ENCODE measurements at regions not wholly inside any gene's neighbourhood (a gene's known extent, or its start where the extent isn't known, plus 50 kb on each side); places are given as distances from the start of the nearest gene placed in this dataset.
"Not testable (repeated sequence)": the region's sequence is repeated elsewhere in the genome, so short reads cannot be mapped to it uniquely, and the experiment has no call there.

DNA sequence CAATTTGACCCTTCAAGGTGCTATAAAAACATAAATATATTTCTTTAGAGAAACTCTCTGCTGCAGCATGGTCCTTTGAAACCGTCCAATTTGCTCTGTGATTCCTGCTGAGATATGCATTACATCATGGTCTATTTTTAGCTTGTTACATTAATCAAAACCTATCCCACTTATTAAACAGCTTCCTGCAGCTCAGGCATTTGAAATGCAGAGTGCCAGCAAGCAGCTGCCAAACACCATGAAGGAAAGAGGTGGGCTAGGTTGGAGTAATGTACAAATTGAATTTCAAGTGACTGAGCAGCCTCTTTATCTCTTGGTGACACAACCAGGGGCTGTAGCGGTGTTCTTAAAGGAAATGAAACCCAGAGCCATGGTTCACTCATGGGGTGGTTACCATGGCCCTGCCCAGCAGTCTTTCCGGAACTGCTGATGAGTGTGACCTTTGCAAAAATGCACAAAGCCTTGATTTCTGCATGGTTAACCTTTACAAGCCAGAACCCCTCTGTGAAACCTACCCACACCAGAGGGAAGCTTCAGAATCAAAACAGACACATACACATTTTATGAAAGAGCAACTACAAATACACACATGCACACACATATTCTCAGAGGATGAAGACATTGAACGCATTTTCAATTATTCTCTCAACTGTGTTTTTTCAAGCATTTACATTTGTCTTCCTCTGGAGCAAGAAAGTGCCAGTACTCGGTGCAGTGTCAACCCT lies 155.8 kb upstream of the ZNF608 start:
- DNase-seq = no peak

GRCh38 chr5:124905256-124906130 lies 159.1 kb upstream of the ZNF608 start:
- no peak for DNase-seq

DNA sequence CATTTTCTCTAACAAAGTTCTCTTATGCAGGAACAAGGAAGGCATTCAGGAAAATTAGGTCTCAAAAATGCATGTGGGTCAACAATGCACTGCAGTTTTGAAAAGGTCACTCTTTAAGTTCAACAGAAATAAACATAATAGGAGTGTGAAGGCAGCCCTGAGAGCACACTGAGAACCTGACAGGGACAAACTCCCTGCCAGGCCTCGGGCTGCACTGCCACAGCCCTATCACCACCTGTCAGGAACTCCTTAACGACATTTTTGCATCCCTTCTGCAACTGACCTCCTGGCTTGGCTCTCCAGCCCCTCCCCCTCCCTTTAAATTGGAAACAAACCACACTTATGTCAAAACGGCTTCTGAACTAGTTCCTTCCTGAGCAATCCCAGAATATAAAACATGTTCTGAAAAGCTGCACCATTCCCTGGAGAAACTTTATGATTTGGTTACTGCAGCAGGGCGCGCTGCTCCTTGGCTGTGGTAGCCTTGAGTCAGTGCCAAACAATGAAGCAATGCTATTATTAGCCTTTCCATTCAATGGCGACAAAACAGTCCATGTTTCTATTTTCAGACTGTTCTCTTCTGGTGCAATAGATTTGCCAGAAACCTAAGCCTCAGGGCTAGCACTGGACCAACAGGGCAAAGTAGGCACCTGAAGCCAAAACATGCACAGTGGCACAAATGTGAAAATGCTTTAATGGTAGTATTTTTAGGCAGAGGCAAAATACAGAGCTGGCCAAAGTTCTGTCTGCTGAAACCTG lies 160.1 kb upstream of the ZNF608 start:
- DNase-seq = no peak

- DNase-seq = no peak
Measured at GRCh38 chr5:124907098-124907644, 160.7 kb upstream of the ZNF608 start.

GRCh38 chr5:124908581-124909451 lies 162.4 kb upstream of the ZNF608 start:
- no peak for DNase-seq

- DNase-seq = no peak
Measured at GRCh38 chr5:124909734-124910133, 163.3 kb upstream of the ZNF608 start.

GRCh38 chr5:124910354-124911016 lies 164.0 kb upstream of the ZNF608 start:
- DNase-seq = no peak

DNA sequence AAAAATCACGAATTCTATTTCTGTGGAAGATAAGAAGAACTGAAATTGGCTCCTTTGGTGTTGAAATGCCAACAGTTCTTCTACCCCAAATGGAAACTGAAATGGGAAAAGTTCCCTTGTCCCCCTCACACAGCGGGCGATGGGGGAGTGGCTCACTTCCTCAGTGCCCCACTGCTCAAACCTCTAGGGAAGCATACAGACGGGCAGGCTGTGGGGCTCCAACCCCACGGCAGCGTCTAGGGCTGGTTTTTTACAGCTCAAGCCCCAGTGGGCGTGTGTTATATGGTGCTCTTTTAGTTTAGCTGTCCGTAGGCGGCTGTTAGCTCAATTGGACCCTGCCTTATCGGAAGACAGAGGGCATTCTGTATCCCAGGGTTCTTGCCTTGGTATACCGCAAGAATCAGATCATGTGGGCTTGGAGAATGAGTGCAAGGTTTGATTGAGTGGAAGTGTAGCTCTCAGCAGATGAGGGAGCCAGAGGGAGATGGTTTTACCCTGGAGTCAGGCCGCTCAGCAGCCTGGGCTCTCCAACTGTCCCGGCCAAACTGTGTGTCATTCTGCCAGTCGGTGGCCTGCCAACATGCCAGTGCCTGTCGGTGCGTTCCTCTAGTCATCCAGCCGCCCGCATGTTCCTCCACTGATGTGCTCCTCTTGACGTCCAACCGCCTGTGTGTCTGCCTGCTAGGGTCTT lies 166.3 kb upstream of the ZNF608 start:
- DNase-seq = no peak

- DNase-seq = no peak
Measured at GRCh38 chr5:124913329-124913653, 166.9 kb upstream of the ZNF608 start.

GRCh38 chr5:124916313-124916712 lies 169.9 kb upstream of the ZNF608 start:
- not testable (repeated sequence) for DNase-seq

GRCh38 chr5:124918618-124919017 lies 172.2 kb upstream of the ZNF608 start:
- no peak for DNase-seq

- DNase-seq = no peak
Measured at GRCh38 chr5:124919076-124919475, 172.6 kb upstream of the ZNF608 start.

- no peak for DNase-seq
Measured at GRCh38 chr5:124919747-124920525, 173.5 kb upstream of the ZNF608 start.

DNA sequence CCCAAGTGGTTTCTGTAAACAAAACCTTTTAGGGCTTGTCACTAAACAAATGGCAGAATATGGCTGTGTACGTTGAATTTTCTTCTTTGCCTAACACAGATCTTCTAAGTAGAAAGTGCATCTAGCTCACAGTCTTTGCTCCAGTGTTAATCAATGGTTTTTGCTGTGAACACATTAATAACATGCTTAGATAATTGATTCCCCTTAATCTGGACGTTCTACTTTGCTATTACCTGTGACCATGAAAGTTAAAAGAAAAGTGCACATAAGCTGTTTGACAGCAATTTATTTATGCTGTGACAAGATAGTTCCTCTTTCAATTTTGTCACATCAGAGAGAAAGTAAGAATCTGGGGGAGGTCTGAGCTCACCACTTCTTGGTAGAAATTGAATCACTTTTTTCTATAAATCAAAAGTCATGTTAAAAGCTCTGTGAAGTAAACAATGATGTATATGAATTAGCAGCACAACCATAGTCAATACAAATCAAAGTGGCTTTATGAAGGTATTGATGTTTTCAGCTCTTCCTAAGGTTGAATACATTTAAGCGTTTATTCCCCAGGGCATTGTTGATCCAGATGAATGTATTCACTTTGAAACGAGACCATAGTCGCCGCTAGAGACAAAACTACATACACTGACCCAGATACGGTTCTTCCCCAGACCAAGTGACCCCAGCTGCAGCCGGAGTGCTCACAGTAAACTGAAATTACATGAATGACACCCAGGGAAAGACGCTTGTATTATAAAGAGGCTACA lies 174.6 kb upstream of the ZNF608 start:
- DNase-seq = no peak

DNA sequence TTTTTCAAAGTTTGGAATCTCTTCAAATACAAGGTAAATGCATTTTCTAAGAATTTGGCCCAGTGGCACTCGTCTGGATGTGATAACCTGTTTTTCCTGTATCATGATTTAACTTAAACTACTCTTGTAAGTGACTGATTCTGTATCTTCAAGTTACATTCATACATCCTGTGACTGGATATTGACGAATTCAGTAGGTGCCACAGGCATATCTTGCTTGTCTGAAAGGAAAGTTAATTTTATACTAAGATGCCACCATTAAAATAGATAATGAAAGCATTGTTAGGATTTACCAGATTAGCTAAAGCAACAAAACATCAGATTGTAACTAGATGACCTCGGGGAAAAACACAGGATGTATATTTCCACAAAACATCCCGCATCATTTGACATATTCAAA lies 175.3 kb upstream of the ZNF608 start:
- no peak for DNase-seq

- no peak for DNase-seq
Measured at GRCh38 chr5:124922255-124922975, 176.0 kb upstream of the ZNF608 start.

DNA sequence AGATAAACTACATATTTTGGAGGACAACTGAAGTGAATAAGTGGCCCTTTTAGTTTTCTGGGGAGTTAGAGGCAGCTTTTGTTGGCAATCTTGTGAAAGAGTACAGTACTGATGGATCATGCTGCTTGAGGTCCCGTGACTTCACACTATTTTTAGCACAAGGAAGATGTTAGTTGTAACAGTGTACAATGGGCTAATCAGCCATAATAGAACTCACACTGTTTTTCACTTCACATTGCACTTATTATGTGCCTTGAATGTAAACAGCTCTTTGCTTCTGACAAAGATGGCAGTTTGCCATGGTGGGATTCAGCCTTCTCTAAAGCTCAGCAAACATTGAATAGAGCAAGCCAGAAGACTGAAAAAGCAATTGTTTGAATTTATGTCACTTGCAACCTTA lies 176.7 kb upstream of the ZNF608 start:
- DNase-seq = no peak

DNA sequence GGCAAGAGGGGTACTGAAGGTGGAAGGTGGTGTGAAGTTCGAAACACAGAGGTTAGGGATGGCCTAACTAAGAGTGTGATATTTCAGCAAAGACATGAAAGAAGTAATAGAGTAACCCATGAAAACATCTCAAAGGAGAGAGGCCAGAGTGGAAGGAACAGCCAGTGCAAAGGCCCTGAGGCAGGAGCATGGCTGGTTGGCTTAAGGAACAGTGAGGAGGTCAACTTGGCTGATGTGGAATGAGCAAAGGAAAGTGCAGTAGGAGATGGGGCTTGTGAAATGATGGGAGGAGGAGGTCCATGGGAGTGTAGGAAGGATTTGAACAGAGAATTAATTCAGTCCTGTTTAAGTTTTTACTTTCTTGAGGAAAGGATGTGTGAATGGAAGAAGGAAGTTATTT lies 178.3 kb upstream of the ZNF608 start:
- DNase-seq = no peak

DNA sequence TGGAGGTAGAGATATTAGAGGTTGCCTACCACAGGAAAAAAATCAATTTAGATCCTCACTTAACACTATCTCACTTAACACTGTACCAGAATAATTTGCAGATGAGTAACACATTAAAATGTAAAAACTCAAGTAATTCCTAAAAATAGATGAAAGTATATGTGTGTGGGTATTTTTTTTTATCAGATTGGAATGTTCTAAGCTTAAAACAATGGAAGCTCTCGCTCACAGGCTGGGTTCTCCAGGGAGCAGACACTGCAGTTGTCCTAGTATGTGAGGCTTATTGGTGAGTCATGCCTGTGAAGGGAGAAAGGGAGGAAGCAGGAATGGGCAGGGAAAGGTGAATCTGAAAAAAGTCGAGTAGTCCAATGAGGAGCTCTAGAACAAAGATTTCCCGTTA lies 181.3 kb upstream of the ZNF608 start:
- no peak for DNase-seq

Measured in T-helper 9 cell (primary cell).